Stomach (tissue), 8 donors: ENCODE measurements at regions not wholly inside any gene's neighbourhood (a gene's known extent, or its start where the extent isn't known, plus 50 kb on each side); places are given as distances from the start of the nearest gene placed in this dataset.

Experiments
- DNase-seq, 2 donors: peaks; one replicate each; pipeline versions ENCODE4 v3.0.0 to v3.0.0-alpha.2; 2013 to 2019
- H3K27ac ChIP-seq, 5 donors: fragments of 200-600 bp in 4 of 5; sonication (generic) in 4 of 5; one replicate each; pipeline ENCODE4 v1.5.1; 2013 to 2019; ENCODE audit warnings: mild to moderate bottlenecking in 1 of 5, moderate library complexity in 1 of 5
- H3K27me3 ChIP-seq, 3 donors: fragments of 200-600 bp; sonication (generic); one replicate each; pipeline ENCODE4 v1.5.1; 2017 to 2019; ENCODE audit warnings: mixed run types in 1 of 3
- H3K36me3 ChIP-seq, 4 donors: fragments of 200-600 bp; sonication (generic); 1 replicate in 3 of 4; 2 replicates in 1 of 4; pipeline ENCODE4 v1.5.1; 2016 to 2019
- H3K4me1 ChIP-seq, 4 donors: fragments of 200-600 bp; sonication (generic); one replicate each; pipeline ENCODE4 v1.5.1; 2016 to 2019
- H3K4me3 ChIP-seq, 4 donors: fragments of 200-600 bp; sonication (generic) in 3 of 4; one replicate each; pipeline ENCODE4 v1.5.1; 2016 to 2019; ENCODE audit warnings: mild to moderate bottlenecking in 1 of 4
- H3K9me3 ChIP-seq, 4 donors: fragments of 200-600 bp; sonication (generic); one replicate each; pipeline ENCODE4 v1.5.1; 2016 to 2019
- CTCF ChIP-seq, 7 experiments: fragments of 450-650 bp in 4 of 7; fragments of 200-600 bp in 3 of 7; sonication (generic) in 3 of 7; IDR thresholded peaks; one replicate each; pipeline ENCODE4 v1.5.1; 2016 to 2019; ENCODE audit warnings: antibody characterized with exemption in 7 of 7, control low read depth in 2 of 7, mild to moderate bottlenecking in 1 of 7
- EP300 ChIP-seq: sonication (generic); formaldehyde crosslinking; IDR thresholded peaks from one replicate; pipeline ENCODE4 v1.6.1; 2017; ENCODE audit warnings: antibody characterized with exemption
- POLR2A ChIP-seq, 4 donors: fragments of 450-650 bp; IDR thresholded peaks; one replicate each; pipeline ENCODE4 v1.6.1; 2016; ENCODE audit warnings: antibody characterized with exemption in 4 of 4, control low read depth in 2 of 4, mild to moderate bottlenecking in 1 of 4, moderate library complexity in 1 of 4
- POLR2AphosphoS5 ChIP-seq, 3 donors: sonication (generic); formaldehyde crosslinking; IDR thresholded peaks; one replicate each; pipeline ENCODE4 v1.6.1; 2016; ENCODE audit warnings: antibody characterized with exemption in 3 of 3
- WGBS, 5 donors: extraction: QIAGEN DNeasy Blood & Tissue Kit in 3 of 5; methylation state at CpG; one replicate each; pipeline versions ENCODE4 v1.1.5 to v1.1.7; 2013 to 2018; 5-methylcytosine and 5-hydroxymethylcytosine counted together
- intact Hi-C: fragments of 100-400 bp; cut with DNase I; formaldehyde crosslinking; loops from one replicate; pipeline ENCODE4 v1.15.1; 2023; ENCODE audit warnings: low total_unique reads
- donor health status: healthy with polysubstance abuse.
- donor health status: Bipolar disorder and iron deficiency.
- donor health status: healthy.

- no peaks in the 10 kb centered on the region for H3K4me1 ChIP-seq
- H3K36me3 ChIP-seq, result no peaks in the 10 kb centered on the region
- WGBS, 5 donors, result 81 to 98% (median 88%) methylated on average over 1 of the region's 1 CpG
- no peak overlapping the region for H3K4me3 ChIP-seq
- no peak overlapping the region for H3K27ac ChIP-seq
- H3K27me3 ChIP-seq, result no peaks in the 10 kb centered on the region
- DNase-seq, result no peak
- intact Hi-C loops, result no loop called here
- no peaks in the 10 kb centered on the region for H3K9me3 ChIP-seq
- no peak for TF ChIP-seq EP300
- TF ChIP-seq CTCF (IDR thresholded peaks at IDR 0.05), result no peak
- TF ChIP-seq POLR2A (IDR thresholded peaks at IDR 0.05), result no peak
- TF ChIP-seq POLR2AphosphoS5 (IDR thresholded peaks at IDR 0.05), result no peak
Observed at GRCh38 chr12:13652105-13652504, 329.3 kb downstream of the GRIN2B start.

DNA sequence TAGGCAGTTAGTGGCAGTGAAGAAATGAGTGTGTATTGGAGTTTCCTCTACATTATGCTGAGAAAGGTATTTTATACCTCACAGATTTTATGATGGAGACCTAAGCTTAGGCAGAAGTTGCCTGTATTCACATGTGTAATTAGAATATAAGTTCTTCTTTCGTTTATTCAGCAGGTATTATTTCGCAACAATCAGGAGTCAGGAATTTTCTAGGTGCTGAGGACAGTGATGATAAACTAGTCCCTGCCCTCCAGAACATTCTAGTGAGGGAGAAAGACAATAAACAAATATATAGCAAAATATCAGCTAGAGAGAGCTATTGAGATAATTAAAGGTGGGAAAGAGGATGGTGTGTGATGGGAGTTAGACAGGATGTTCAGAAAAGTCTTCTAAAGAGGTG is 345.7 kb downstream of the GRIN2B start:
- H3K36me3 ChIP-seq, result no peaks in the 10 kb centered on the region
- 58 to 85% (median 77%) methylated on average over 2 of the region's 2 CpGs for WGBS, 5 donors
- H3K4me3 ChIP-seq, result no peak overlapping the region
- no peak for DNase-seq
- H3K9me3 ChIP-seq, result no peaks in the 10 kb centered on the region
- H3K27ac ChIP-seq, result no peak overlapping the region
- no peaks in the 10 kb centered on the region for H3K4me1 ChIP-seq
- H3K27me3 ChIP-seq, result no peaks in the 10 kb centered on the region
- intact Hi-C loops, result no loop called here
- TF ChIP-seq EP300, result no peak
- no peak for TF ChIP-seq POLR2A (IDR thresholded peaks at IDR 0.05)
- TF ChIP-seq CTCF (IDR thresholded peaks at IDR 0.05), result no peak
- TF ChIP-seq POLR2AphosphoS5 (IDR thresholded peaks at IDR 0.05), result no peak

- WGBS, 5 donors, result 81 to 96% (median 88%) methylated on average over 2 of the region's 2 CpGs
- no peak for DNase-seq
- Histone ChIP-seq H3K4me1 (no peaks in the 10 kb centered on the region), H3K4me3 (no peak overlapping the region), H3K27me3 (no peaks in the 10 kb centered on the region), H3K27ac (no peak overlapping the region), H3K36me3 (no peaks in the 10 kb centered on the region), H3K9me3 (no peaks in the 10 kb centered on the region)
- TF ChIP-seq POLR2A (IDR thresholded peaks at IDR 0.05) (no peak), CTCF (IDR thresholded peaks at IDR 0.05) (no peak), EP300 (no peak), POLR2AphosphoS5 (IDR thresholded peaks at IDR 0.05) (no peak)
- intact Hi-C loops, result no loop called here
Observed at GRCh38 chr12:13631873-13632272, 349.5 kb downstream of the GRIN2B start.

- intact Hi-C loops, result no loop called here
- Histone ChIP-seq H3K4me1 (no peaks in the 10 kb centered on the region), H3K9me3 (no peaks in the 10 kb centered on the region), H3K36me3 (no peaks in the 10 kb centered on the region), H3K27me3 (no peaks in the 10 kb centered on the region), H3K27ac (no peak overlapping the region), H3K4me3 (no peak overlapping the region)
- WGBS, 5 donors, result 84 to 91% (median 87%) methylated on average over 3 of the region's 3 CpGs
- no peak for TF ChIP-seq CTCF (IDR thresholded peaks at IDR 0.05)
- TF ChIP-seq POLR2AphosphoS5 (IDR thresholded peaks at IDR 0.05), result no peak
- no peak for TF ChIP-seq POLR2A (IDR thresholded peaks at IDR 0.05)
- no peak for DNase-seq
Observed at GRCh38 chr12:13630354-13630753, 351.0 kb downstream of the GRIN2B start.
